ENCODE measurements at regions not wholly inside any gene's neighbourhood (a gene's known extent, or its start where the extent isn't known, plus 50 kb on each side); places are given as distances from the start of the nearest gene placed in this dataset.

GRCh38 chr12:93073324-93073723, 144.2 kb upstream of the EEA1 start:
- ChIA-PET CTCF (no interaction called here), POLR2A (ENCODE audit: low non-redundant PET) (no interaction called here)
- H3K4me3 ChIP-seq (ENCODE audit: low read depth, low read length, poor library complexity, severe bottlenecking), result no peak overlapping the region
- no peaks in the 10 kb centered on the region for H3K36me3 ChIP-seq (ENCODE audit: insufficient read depth, low read length, poor library complexity, severe bottlenecking)
- no peak for TF ChIP-seq EZH2 (IDR thresholded peaks at IDR 0.05; ENCODE audit: borderline replicate concordance, low read depth, low read length, poor library complexity, severe bottlenecking)
- TF ChIP-seq, protein P1, sequence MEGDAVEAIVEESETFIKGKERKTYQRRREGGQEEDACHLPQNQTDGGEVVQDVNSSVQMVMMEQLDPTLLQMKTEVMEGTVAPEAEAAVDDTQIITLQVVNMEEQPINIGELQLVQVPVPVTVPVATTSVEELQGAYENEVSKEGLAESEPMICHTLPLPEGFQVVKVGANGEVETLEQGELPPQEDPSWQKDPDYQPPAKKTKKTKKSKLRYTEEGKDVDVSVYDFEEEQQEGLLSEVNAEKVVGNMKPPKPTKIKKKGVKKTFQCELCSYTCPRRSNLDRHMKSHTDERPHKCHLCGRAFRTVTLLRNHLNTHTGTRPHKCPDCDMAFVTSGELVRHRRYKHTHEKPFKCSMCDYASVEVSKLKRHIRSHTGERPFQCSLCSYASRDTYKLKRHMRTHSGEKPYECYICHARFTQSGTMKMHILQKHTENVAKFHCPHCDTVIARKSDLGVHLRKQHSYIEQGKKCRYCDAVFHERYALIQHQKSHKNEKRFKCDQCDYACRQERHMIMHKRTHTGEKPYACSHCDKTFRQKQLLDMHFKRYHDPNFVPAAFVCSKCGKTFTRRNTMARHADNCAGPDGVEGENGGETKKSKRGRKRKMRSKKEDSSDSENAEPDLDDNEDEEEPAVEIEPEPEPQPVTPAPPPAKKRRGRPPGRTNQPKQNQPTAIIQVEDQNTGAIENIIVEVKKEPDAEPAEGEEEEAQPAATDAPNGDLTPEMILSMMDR (conservative IDR thresholded peaks at IDR 0.05; ENCODE audit: low read depth, low read length), result no peak
- no peak overlapping the region for H3K27ac ChIP-seq (ENCODE audit: low read depth, low read length, poor library complexity, severe bottlenecking)
- H3K27me3 ChIP-seq (replicated peaks; ENCODE audit: insufficient read depth, low read depth, low read length, poor library complexity), result no peaks in the 10 kb centered on the region
- intact Hi-C loops (cut with micrococcal nuclease; ENCODE audit: unreplicated experiment), result no loop called here
- no peaks in the 10 kb centered on the region for H3K9me3 ChIP-seq (ENCODE audit: low read depth, low read length, poor library complexity, severe bottlenecking)
- no peaks in the 10 kb centered on the region for H3K4me1 ChIP-seq (ENCODE audit: insufficient read depth, low read length, poor library complexity, severe bottlenecking)
- DNase-seq (ENCODE audit: low spot score), result no peak
- no TSS peak for BruUV-seq (replicated peaks)

GRCh38 chr12:93078059-93078458, 149.0 kb upstream of the EEA1 start:
- no peak for DNase-seq (ENCODE audit: low spot score)
- BruUV-seq (replicated peaks), result no TSS peak
- H3K4me3 ChIP-seq (ENCODE audit: low read depth, low read length, poor library complexity, severe bottlenecking), result no peak overlapping the region
- POLR2A ChIA-PET (ENCODE audit: low non-redundant PET), result no interaction called here
- H3K4me1 ChIP-seq (ENCODE audit: insufficient read depth, low read length, poor library complexity, severe bottlenecking), result peaks cover 15% of the 10 kb centered on the region
- H3K9me3 ChIP-seq (ENCODE audit: low read depth, low read length, poor library complexity, severe bottlenecking), result no peaks in the 10 kb centered on the region
- CTCF ChIA-PET, result no interaction called here
- no peak for TF ChIP-seq EZH2 (IDR thresholded peaks at IDR 0.05; ENCODE audit: borderline replicate concordance, low read depth, low read length, poor library complexity, severe bottlenecking)
- TF ChIP-seq, protein P1 (conservative IDR thresholded peaks at IDR 0.05; ENCODE audit: low read depth, low read length), result no peak
- intact Hi-C loops (cut with micrococcal nuclease; ENCODE audit: unreplicated experiment), result no loop called here
- no peak overlapping the region for H3K27ac ChIP-seq (ENCODE audit: low read depth, low read length, poor library complexity, severe bottlenecking)
- no peaks in the 10 kb centered on the region for H3K27me3 ChIP-seq (replicated peaks; ENCODE audit: insufficient read depth, low read depth, low read length, poor library complexity)
- H3K36me3 ChIP-seq (ENCODE audit: insufficient read depth, low read length, poor library complexity, severe bottlenecking), result no peaks in the 10 kb centered on the region

DNA sequence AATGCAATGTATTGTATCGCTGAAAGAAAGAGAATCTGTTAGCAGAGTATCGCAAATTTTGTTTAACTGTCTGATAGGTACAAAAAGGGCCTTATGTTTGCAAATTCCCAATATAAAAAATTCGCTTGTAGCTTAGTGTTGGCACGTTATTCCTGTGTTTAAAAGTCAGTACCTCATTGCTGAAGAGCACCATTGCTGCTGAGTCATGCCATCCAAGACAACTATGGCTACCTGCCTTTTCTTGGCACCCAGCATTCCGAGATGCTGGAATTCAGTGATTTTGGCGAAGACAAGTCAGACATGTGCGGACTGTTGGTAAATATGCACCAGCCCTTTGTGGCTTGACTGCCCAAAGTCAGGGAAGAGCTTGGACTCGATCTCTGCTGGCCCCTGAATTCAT, 149.5 kb upstream of the EEA1 start:
- H3K4me3 ChIP-seq (ENCODE audit: low read depth, low read length, poor library complexity, severe bottlenecking), result no peak overlapping the region
- ChIA-PET POLR2A (ENCODE audit: low non-redundant PET) (no interaction called here), CTCF (interaction anchor here (0.6 kb wide), 1 partner anchor 91 kb away, joined by 3 read pairs; no protein-coding TSS in a partner anchor)
- no peak for DNase-seq (ENCODE audit: low spot score)
- BruUV-seq (replicated peaks), result no TSS peak
- peaks cover 15% of the 10 kb centered on the region for H3K4me1 ChIP-seq (ENCODE audit: insufficient read depth, low read length, poor library complexity, severe bottlenecking)
- intact Hi-C loops (cut with micrococcal nuclease; ENCODE audit: unreplicated experiment), result no loop called here
- no peak for TF ChIP-seq EZH2 (IDR thresholded peaks at IDR 0.05; ENCODE audit: borderline replicate concordance, low read depth, low read length, poor library complexity, severe bottlenecking)
- no peaks in the 10 kb centered on the region for H3K9me3 ChIP-seq (ENCODE audit: low read depth, low read length, poor library complexity, severe bottlenecking)
- H3K27ac ChIP-seq (ENCODE audit: low read depth, low read length, poor library complexity, severe bottlenecking), result no peak overlapping the region
- H3K36me3 ChIP-seq (ENCODE audit: insufficient read depth, low read length, poor library complexity, severe bottlenecking), result no peaks in the 10 kb centered on the region
- H3K27me3 ChIP-seq (replicated peaks; ENCODE audit: insufficient read depth, low read depth, low read length, poor library complexity), result no peaks in the 10 kb centered on the region

GRCh38 chr12:93079271-93079670, 150.2 kb upstream of the EEA1 start:
- Histone ChIP-seq H3K4me3 (ENCODE audit: low read depth, low read length, poor library complexity, severe bottlenecking) (no peak overlapping the region), H3K4me1 (ENCODE audit: insufficient read depth, low read length, poor library complexity, severe bottlenecking) (peaks cover 15% of the 10 kb centered on the region), H3K9me3 (ENCODE audit: low read depth, low read length, poor library complexity, severe bottlenecking) (no peaks in the 10 kb centered on the region), H3K36me3 (ENCODE audit: insufficient read depth, low read length, poor library complexity, severe bottlenecking) (no peaks in the 10 kb centered on the region), H3K27ac (ENCODE audit: low read depth, low read length, poor library complexity, severe bottlenecking) (no peak overlapping the region), H3K27me3 (replicated peaks; ENCODE audit: insufficient read depth, low read depth, low read length, poor library complexity) (no peaks in the 10 kb centered on the region)
- ChIA-PET CTCF (no interaction called here), POLR2A (ENCODE audit: low non-redundant PET) (no interaction called here)
- BruUV-seq (replicated peaks), result no TSS peak
- intact Hi-C loops (cut with micrococcal nuclease; ENCODE audit: unreplicated experiment), result no loop called here
- TF ChIP-seq, protein P1 (conservative IDR thresholded peaks at IDR 0.05; ENCODE audit: low read depth, low read length), result no peak
- TF ChIP-seq EZH2 (IDR thresholded peaks at IDR 0.05; ENCODE audit: borderline replicate concordance, low read depth, low read length, poor library complexity, severe bottlenecking), result no peak
- no peak for DNase-seq (ENCODE audit: low spot score)
